Transverse colon (tissue), 3 donors: ENCODE measurements at regions not wholly inside any gene's neighbourhood (a gene's known extent, or its start where the extent isn't known, plus 50 kb on each side); places are given as distances from the start of the nearest gene placed in this dataset.

Experiments
- POLR2A ChIP-seq: fragments of 450-650 bp; IDR thresholded peaks from one replicate; pipeline ENCODE4 v1.6.1; 2016; ENCODE audit warnings: antibody characterized with exemption, mild to moderate bottlenecking, moderate library complexity
- TF ChIP-seq, protein P1 (sequence below), 5 experiments: fragments of 200-600 bp in 3 of 5; fragments of 450-650 bp in 2 of 5; sonication (generic) in 3 of 5; IDR thresholded peaks; 1 replicate in 2 of 5; 2 replicates in 3 of 5; pipeline ENCODE4 v1.5.1; 2016 to 2017; ENCODE audit warnings: antibody characterized with exemption in 5 of 5, inconsistent platforms in 3 of 5, mild to moderate bottlenecking in 2 of 5, moderate library complexity in 1 of 5

DNA sequence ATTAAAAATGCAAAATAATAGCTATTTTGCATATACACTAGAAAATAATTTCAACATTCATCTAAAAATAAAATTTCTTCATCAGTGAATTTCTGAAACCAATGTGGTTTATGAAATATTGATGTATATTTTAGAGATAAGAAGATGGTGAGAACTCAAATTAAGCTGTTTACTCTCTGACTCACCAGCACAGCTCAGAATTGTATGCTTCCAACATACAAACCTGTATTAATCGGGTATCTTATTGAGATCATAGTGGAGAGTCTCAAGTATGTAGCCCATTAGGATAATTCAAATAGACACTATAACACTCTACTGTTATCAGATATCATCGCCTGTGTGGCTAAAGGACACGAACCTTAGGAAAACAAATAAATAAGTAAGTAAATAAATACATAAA lies 899.5 kb upstream of the INTU start:
- TF ChIP-seq, protein P1, sequence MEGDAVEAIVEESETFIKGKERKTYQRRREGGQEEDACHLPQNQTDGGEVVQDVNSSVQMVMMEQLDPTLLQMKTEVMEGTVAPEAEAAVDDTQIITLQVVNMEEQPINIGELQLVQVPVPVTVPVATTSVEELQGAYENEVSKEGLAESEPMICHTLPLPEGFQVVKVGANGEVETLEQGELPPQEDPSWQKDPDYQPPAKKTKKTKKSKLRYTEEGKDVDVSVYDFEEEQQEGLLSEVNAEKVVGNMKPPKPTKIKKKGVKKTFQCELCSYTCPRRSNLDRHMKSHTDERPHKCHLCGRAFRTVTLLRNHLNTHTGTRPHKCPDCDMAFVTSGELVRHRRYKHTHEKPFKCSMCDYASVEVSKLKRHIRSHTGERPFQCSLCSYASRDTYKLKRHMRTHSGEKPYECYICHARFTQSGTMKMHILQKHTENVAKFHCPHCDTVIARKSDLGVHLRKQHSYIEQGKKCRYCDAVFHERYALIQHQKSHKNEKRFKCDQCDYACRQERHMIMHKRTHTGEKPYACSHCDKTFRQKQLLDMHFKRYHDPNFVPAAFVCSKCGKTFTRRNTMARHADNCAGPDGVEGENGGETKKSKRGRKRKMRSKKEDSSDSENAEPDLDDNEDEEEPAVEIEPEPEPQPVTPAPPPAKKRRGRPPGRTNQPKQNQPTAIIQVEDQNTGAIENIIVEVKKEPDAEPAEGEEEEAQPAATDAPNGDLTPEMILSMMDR (IDR thresholded peaks at IDR 0.05): no peak
- TF ChIP-seq POLR2A: no peak
